GM12878 (cell line): ENCODE measurements at regions not wholly inside any gene's neighbourhood (a gene's known extent, or its start where the extent isn't known, plus 50 kb on each side); places are given as distances from the start of the nearest gene placed in this dataset.

Experiments used
- CBX5 ChIP-seq: sonication (generic); IDR thresholded peaks from 2 replicates; pipeline ENCODE4 v1.6.1; 2016; ENCODE audit warnings: low read depth, moderate library complexity, mild to moderate bottlenecking, inconsistent platforms
- POLR2A ChIP-seq: IDR thresholded peaks from 2 replicates; pipeline ENCODE4 v1.6.1; 2011; ENCODE audit warnings: low read depth, mild to moderate bottlenecking, low read length
- RFX5 ChIP-seq: IDR thresholded peaks from 2 replicates; pipeline ENCODE4 v1.6.1; 2011; ENCODE audit warnings: low read depth, low read length, improper control_type of control experiment
- TAF1 ChIP-seq: IDR thresholded peaks from 2 replicates; pipeline ENCODE4 v1.6.1; 2011; ENCODE audit warnings: mild to moderate bottlenecking, low read depth, low read length, borderline replicate concordance
- TF ChIP-seq, protein P1 (sequence below), 3 experiments: IDR thresholded peaks in 2 of 3; conservative IDR thresholded peaks in 1 of 3; 2 replicates each; pipeline ENCODE4 v1.5.1; 2011; ENCODE audit warnings: low read depth in 3 of 3, low read length in 3 of 3, mild to moderate bottlenecking in 3 of 3, control low read depth in 2 of 3, moderate library complexity in 2 of 3, inconsistent platforms in 1 of 3, mixed read lengths in 1 of 3; ENCODE audit not compliant: control insufficient read depth in 2 of 3, insufficient read depth in 1 of 3; ENCODE audit errors: extremely low read depth in 1 of 3

DNA sequence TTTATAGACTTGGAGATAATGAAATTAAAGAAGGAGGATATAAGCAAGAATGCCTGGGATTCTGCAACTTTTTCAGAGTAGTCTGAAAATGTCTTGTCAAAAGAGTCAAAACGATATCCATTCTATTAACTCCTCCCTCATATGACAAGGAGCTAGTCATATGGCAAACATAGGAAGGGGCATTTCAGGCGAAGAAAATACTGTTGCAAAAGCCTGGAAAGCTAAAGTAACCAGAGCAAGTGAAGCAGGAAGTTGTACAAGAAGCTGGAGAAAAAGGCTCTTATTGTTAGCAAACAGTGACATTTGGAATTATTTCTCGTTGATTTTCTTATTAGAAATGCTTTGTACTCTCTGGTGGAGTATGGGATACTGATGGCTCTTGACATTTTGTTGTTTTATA is 94.0 kb upstream of the PTPRD start:
- TF ChIP-seq TAF1: no peak
- TF ChIP-seq POLR2A: no peak
- no peak for TF ChIP-seq RFX5
- TF ChIP-seq, protein P1, sequence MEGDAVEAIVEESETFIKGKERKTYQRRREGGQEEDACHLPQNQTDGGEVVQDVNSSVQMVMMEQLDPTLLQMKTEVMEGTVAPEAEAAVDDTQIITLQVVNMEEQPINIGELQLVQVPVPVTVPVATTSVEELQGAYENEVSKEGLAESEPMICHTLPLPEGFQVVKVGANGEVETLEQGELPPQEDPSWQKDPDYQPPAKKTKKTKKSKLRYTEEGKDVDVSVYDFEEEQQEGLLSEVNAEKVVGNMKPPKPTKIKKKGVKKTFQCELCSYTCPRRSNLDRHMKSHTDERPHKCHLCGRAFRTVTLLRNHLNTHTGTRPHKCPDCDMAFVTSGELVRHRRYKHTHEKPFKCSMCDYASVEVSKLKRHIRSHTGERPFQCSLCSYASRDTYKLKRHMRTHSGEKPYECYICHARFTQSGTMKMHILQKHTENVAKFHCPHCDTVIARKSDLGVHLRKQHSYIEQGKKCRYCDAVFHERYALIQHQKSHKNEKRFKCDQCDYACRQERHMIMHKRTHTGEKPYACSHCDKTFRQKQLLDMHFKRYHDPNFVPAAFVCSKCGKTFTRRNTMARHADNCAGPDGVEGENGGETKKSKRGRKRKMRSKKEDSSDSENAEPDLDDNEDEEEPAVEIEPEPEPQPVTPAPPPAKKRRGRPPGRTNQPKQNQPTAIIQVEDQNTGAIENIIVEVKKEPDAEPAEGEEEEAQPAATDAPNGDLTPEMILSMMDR (IDR thresholded peaks at IDR 0.05 in 2 of 3, conservative IDR thresholded peaks at IDR 0.05 in 1 of 3; ENCODE audit: control insufficient read depth in 2 of 3, extremely low read depth in 1 of 3, insufficient read depth in 1 of 3, low read depth in 3 of 3, low read length in 3 of 3): no peak
- TF ChIP-seq CBX5: no peak
